ENCODE measurements at regions not wholly inside any gene's neighbourhood (a gene's known extent, or its start where the extent isn't known, plus 50 kb on each side); places are given as distances from the start of the nearest gene placed in this dataset.

DNA sequence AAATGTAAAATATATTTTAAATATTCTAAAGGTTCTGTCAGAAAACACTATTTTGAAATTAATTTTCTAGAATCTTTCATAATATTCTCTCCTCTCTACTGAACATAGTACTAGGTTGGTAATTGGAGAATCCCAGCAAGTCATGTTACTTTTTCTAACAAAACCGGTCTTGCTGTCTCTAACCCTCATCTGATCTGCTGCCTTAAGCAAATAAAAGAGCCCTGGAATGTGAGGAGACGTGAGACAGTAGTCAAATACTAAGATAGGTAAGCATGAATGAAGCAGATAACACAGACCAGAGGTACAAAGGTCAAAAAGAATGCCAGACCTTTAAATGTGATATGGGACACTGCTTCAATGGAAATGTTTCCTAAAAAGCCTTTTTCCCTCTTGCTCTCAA, 462.4 kb upstream of the NUPR2 start:
- no peak for TF ChIP-seq POLR2A (IDR thresholded peaks at IDR 0.05)
- TF ChIP-seq, protein P1, sequence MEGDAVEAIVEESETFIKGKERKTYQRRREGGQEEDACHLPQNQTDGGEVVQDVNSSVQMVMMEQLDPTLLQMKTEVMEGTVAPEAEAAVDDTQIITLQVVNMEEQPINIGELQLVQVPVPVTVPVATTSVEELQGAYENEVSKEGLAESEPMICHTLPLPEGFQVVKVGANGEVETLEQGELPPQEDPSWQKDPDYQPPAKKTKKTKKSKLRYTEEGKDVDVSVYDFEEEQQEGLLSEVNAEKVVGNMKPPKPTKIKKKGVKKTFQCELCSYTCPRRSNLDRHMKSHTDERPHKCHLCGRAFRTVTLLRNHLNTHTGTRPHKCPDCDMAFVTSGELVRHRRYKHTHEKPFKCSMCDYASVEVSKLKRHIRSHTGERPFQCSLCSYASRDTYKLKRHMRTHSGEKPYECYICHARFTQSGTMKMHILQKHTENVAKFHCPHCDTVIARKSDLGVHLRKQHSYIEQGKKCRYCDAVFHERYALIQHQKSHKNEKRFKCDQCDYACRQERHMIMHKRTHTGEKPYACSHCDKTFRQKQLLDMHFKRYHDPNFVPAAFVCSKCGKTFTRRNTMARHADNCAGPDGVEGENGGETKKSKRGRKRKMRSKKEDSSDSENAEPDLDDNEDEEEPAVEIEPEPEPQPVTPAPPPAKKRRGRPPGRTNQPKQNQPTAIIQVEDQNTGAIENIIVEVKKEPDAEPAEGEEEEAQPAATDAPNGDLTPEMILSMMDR (IDR thresholded peaks at IDR 0.05), result no peak
- Histone ChIP-seq H3K9me3 (peaks cover 0 to 9% (median 6%) of the 10 kb centered on the region in 3 donors), H3K36me3 (no peaks in the 10 kb centered on the region), H3K27ac (no peak overlapping the region), H3K27me3 (no peaks in the 10 kb centered on the region), H3K4me3 (no peak overlapping the region), H3K4me1 (no peaks in the 10 kb centered on the region)
- WGBS, 2 donors, result 28 to 40% methylated on average over 2 of the region's 2 CpGs
- intact Hi-C loops (cut with DNase I), result no loop called here
- DNase-seq, result no peak

DNA sequence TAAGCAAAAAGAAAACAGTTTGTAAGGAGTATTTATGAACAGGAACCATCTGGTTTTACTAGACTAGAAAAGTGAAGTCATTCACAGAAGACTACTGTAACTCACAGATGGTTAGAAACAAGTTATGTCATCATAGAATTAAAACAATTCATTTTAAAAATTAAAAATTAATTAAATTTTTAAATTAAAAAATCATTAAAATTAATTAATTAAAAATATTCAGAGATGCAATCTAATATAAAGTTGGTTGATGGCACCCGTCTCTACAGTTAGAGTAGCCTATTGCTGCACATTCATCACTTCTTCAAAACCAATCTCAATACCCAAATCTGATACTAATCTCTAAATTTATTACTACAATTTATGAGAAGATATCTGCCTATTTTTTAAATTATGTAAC, 454.8 kb upstream of the NUPR2 start:
- 54 to 75% methylated on average over 1 of the region's 1 CpG for WGBS, 2 donors
- peaks cover 0 to 44% (median 8%) of the 10 kb centered on the region in 3 donors for H3K9me3 ChIP-seq

DNA sequence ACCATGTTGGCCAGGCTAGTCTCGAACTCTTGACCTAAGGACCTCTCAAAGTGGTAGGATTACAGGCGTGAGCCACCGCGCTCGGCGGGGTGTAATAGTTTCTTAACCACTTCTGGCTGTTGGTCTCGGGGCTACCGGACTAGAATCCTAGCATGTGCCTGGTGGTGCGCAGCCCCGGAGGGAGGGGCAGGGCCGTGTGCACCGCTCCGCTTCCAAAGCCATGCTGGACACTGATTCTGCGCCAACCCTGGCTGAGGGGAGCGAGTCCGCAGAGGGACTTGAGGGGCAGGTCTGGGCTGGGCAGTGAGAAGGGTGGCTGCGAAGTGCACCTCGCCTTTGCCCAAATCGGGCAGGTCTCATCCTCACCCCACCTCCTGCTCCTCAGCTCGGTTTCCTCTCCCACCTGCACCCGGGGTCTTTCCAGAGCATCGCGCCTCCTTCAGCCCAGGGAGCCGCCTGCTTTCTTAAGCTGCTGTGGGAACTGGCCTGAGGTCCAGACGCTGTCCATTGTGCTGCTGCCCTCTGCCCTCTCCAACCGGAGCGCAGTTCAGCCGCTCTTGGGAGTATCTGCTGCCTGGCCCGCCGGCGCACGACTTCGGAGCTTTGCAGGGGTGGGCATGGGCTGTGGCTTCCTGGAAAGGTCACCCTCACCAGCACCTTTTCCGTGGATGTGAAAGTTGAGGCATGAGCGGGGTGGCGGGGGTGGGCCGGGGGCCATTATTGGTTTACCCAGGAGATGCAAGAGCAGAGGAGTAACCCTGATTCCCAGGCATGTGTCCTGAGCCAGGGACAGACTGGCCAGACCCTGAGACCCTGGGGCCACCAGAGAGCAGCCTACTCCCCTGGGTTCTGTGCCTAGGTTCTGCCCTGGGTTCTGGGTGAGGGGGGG, 422.6 kb upstream of the NUPR2 start:
- no peak for TF ChIP-seq POLR2A (IDR thresholded peaks at IDR 0.05)
- TF ChIP-seq, protein P1 (IDR thresholded peaks at IDR 0.05), result no peak
- H3K27me3 ChIP-seq, result no peaks in the 10 kb centered on the region
- peak overlapping the region in 1 of 4 donors; percentile 25 for H3K4me3 ChIP-seq
- WGBS, 2 donors, result 47 to 74% methylated on average over 3 to 9 of the region's 37 CpGs
- no peak for DNase-seq
- no peak overlapping the region for H3K27ac ChIP-seq
- H3K9me3 ChIP-seq, result peaks cover 0 to 67% (median 41%) of the 10 kb centered on the region in 3 donors
- H3K36me3 ChIP-seq, result no peaks in the 10 kb centered on the region
- intact Hi-C loops (cut with DNase I), result no loop called here
- H3K4me1 ChIP-seq, result no peaks in the 10 kb centered on the region

More for the DNA sequence above, 454.8 kb upstream of the NUPR2 start:
- TF ChIP-seq POLR2A (IDR thresholded peaks at IDR 0.05), result no peak
- TF ChIP-seq, protein P1 (IDR thresholded peaks at IDR 0.05), result no peak
- intact Hi-C loops (cut with DNase I), result no loop called here
- H3K36me3 ChIP-seq, result no peaks in the 10 kb centered on the region
- no peak overlapping the region for H3K27ac ChIP-seq
- H3K4me1 ChIP-seq, result no peaks in the 10 kb centered on the region
- no peak overlapping the region for H3K4me3 ChIP-seq
- H3K27me3 ChIP-seq, result no peaks in the 10 kb centered on the region
- no peak for DNase-seq

DNA sequence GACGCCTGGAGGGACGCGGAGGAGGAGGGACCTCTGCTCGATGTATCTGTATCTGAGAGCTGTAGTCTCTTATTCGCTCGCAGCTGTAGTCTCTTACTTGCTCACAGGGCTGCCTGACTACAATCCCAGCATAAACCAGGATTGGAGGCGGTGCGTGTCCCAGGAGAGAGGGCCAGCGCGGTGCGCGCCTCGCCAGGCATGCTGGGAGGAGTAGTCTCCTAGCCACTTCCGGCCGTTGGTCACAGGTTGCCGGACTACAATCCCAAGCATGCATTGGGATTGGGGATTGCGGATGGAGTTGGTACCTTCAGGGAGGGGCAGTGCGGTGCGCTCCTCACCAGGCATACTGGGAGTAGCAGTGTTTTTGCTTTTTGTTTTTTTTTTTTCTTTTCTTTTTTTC, 421.7 kb upstream of the NUPR2 start:
- no peaks in the 10 kb centered on the region for H3K36me3 ChIP-seq
- intact Hi-C loops (cut with DNase I), result no loop called here
- no peak for TF ChIP-seq POLR2A (IDR thresholded peaks at IDR 0.05)
- TF ChIP-seq, protein P1 (IDR thresholded peaks at IDR 0.05), result no peak
- peak overlapping the region in 2 of 4 donors; percentile 25 for H3K4me3 ChIP-seq
- 28 to 41% methylated on average over 10 to 11 of the region's 19 CpGs for WGBS, 2 donors
- peaks cover 0 to 59% (median 41%) of the 10 kb centered on the region in 3 donors for H3K9me3 ChIP-seq
- H3K27ac ChIP-seq, result no peak overlapping the region
- H3K4me1 ChIP-seq, result no peaks in the 10 kb centered on the region
- DNase-seq, result no peak
- H3K27me3 ChIP-seq, result no peaks in the 10 kb centered on the region

DNA sequence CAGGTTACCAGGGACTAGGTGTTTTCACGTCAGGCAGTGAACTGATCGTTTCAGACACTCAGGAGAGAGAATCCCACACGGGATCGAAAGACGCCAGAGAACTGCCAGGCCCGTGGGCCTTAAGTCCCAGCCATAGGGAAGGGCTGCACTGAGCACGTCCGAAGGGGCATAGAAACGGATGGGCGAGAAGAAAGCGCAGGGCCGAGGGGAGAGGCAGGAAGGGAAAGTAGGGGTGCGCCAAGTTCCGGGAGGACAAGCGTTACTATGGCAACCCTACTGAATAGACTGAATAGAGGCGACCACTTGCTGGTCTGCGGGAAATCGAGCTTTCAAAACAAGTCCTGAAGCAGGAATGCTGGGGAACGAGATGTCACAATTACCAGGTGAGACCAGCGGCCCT, 421.3 kb upstream of the NUPR2 start:
- Histone ChIP-seq H3K4me3 (peak overlapping the region in 2 of 4 donors; percentile 25), H3K4me1 (no peaks in the 10 kb centered on the region), H3K27ac (no peak overlapping the region), H3K27me3 (no peaks in the 10 kb centered on the region), H3K9me3 (peaks cover 0 to 54% (median 40%) of the 10 kb centered on the region in 3 donors), H3K36me3 (no peaks in the 10 kb centered on the region)
- no peak for DNase-seq
- TF ChIP-seq, protein P1 (IDR thresholded peaks at IDR 0.05), result no peak
- no peak for TF ChIP-seq POLR2A (IDR thresholded peaks at IDR 0.05)
- WGBS, 2 donors, result 42 to 53% methylated on average over 16 to 20 of the region's 20 CpGs
- intact Hi-C loops (cut with DNase I), result no loop called here

All from esophagus squamous epithelium (tissue), 5 donors.